Spleen (tissue), 7 donors: ENCODE measurements at regions not wholly inside any gene's neighbourhood (a gene's known extent, or its start where the extent isn't known, plus 50 kb on each side); places are given as distances from the start of the nearest gene placed in this dataset.

Experiments used
- CTCF ChIP-seq, 11 experiments: fragments of 200-600 bp in 7 of 11; fragments of 450-650 bp in 4 of 11; sonication (generic) in 4 of 11; IDR thresholded peaks in 8 of 11; conservative IDR thresholded peaks in 3 of 11; 1 replicate in 7 of 11; 2 replicates in 4 of 11; pipeline versions ENCODE4 v1.4.0 to v1.8.0; 2016 to 2021; ENCODE audit warnings: antibody characterized with exemption in 11 of 11, inconsistent platforms in 4 of 11, mild to moderate bottlenecking in 1 of 11
- POLR2A ChIP-seq, 3 donors: fragments of 450-650 bp; IDR thresholded peaks; one replicate each; pipeline ENCODE4 v1.5.1; 2017; ENCODE audit warnings: antibody characterized with exemption in 3 of 3, mild to moderate bottlenecking in 1 of 3
- POLR2AphosphoS5 ChIP-seq, 3 donors: sonication (generic); formaldehyde crosslinking; IDR thresholded peaks; one replicate each; pipeline ENCODE4 v1.5.1; 2017; ENCODE audit warnings: antibody characterized with exemption in 3 of 3
- donor health status: DM: no; HTN: no; CAD: no; lungs with moderate emphysema.
- donor health status: DM: no; HTN: no; CAD: no.
- donor health status: DM: no; HTN: no; CAD: no.

GRCh38 chr2:128510701-128511397, 192.2 kb upstream of the HS6ST1 start:
- TF ChIP-seq CTCF (IDR thresholded peaks at IDR 0.05 in 8 of 11, conservative IDR thresholded peaks at IDR 0.05 in 3 of 11), result no peak
- TF ChIP-seq POLR2AphosphoS5 (IDR thresholded peaks at IDR 0.05), result no peak
- TF ChIP-seq POLR2A (IDR thresholded peaks at IDR 0.05), result no peak
